ENCODE measurements at regions not wholly inside any gene's neighbourhood (a gene's known extent, or its start where the extent isn't known, plus 50 kb on each side); places are given as distances from the start of the nearest gene placed in this dataset.

DNA sequence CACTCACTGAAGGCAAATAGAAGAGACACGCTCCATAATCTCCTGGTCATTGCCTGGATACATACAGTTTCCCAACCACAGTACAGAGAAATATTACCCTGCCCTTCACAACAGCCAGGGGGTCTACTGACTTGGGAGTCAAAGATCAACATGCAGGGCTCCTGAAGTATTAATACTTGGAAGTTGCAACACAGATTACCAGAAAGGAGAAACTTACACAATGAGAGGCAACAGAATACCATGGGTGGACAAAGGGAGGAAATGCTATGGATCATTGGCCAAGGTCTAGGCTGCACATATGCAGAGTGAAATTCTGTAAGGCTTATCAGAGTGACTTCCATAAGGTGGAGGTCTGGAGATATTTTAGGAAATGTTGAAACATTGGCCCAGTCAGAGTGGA lies 267.9 kb upstream of the FAT3 start:
- DNase-seq (ENCODE audit: low spot score) = no peak

DNA sequence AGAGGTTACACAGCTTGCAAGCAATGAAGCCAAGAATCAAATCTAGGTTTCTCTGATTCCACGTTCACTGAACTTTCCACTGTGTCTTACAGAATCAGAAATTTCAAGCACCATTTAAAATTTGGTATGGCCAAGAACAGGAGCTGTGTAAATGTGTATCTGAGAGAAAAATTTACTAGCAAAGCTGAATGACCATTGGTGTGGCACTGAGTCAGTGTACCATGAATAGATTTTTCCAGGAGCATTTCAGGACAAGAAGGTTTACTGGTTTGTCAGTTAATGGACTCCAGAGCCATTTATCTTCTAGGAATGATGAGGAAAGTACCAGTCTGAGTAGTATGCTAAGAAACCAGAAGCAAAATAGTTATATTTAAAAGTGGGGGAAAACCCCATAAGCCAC lies 269.4 kb upstream of the FAT3 start:
- DNase-seq (ENCODE audit: low spot score) = peak; percentile 19

GRCh38 chr11:91952056-91952455 lies 272.6 kb upstream of the FAT3 start:
- DNase-seq (ENCODE audit: low spot score) = no peak

- DNase-seq (ENCODE audit: low spot score) = peak; percentile 15
These were observed 277.3 kb upstream of the FAT3 start for GRCh38 chr11:91947215-91947820.

DNA sequence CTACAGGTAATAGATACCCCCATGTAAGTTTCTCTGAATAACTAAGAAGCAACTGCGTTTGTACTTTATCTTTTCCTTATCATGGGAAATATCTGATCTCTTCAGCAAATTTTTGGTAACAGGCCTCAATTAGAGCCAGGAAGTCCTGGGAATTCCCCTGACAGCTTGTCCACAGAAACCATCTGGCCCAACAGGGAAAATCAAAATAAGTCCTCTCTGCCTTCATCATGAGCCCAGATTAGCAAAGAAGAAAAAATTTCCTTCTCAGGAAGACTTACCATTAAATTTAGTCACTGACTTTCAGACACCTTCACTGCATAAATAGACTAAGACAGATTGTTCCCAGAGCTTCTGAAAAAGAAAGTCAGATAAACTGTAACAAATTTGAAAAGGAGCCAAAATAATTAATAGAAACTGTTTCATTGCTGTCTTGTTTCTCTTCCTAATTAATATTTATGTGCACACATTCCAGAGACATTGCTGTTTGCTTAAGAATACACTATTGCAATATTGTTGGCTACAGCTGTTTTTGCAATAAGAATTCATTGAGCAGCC lies 278.1 kb upstream of the FAT3 start:
- DNase-seq (ENCODE audit: low spot score) = no peak

- DNase-seq (ENCODE audit: low spot score) = no peak
These were observed 289.5 kb upstream of the FAT3 start for GRCh38 chr11:91935120-91935519.

- DNase-seq (ENCODE audit: low spot score) = no peak
These were observed 292.3 kb upstream of the FAT3 start for GRCh38 chr11:91932151-91932821.

DNA sequence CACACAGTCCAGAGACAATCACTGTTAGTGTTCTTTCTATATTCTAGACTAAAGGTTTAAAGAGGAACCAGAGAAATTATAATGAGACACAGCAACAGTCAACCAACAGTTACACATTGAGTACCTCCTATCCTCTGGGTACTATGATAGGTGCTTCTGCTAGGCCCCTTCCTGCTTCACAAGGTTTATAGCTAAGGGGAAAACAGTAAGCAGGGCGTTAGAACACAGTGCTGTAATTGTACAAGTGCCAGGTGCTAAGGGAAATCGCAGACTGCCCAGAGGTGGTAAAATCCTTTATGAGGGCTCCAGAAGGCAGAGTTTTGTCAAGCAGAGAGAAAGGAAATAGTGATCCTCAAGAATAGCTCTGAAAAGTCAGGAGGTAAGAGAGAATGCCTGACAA lies 297.2 kb upstream of the FAT3 start:
- no peak for DNase-seq (ENCODE audit: low spot score)

GRCh38 chr11:91926965-91927364 lies 297.7 kb upstream of the FAT3 start:
- DNase-seq (ENCODE audit: low spot score) = peak; percentile 46

- no peak for DNase-seq (ENCODE audit: low spot score)
These were observed 301.8 kb upstream of the FAT3 start for GRCh38 chr11:91922846-91923245.

- no peak for DNase-seq (ENCODE audit: low spot score)
These were observed 302.6 kb upstream of the FAT3 start for GRCh38 chr11:91921974-91922373.

- DNase-seq (ENCODE audit: low spot score) = no peak
These were observed 311.2 kb upstream of the FAT3 start for GRCh38 chr11:91913407-91913806.

DNA sequence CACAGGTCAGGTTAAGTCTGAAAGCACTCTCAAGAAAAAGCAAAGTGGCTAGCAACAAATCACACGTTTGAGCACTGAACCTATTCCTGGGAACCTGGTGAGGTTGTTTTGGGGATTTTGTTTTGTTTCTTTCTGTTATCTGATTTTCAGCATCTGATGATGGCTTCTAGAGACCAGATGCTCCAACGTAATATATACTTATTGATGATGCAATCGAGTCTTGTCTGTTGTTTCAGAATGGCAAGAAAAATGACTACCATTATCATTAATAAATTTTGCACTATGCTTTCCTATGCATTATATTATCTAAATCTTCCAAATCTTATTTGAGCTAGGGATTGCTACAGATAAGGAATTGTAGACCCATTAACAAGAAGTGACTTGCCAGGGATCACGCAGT lies 312.3 kb upstream of the FAT3 start:
- DNase-seq (ENCODE audit: low spot score) = no peak

GRCh38 chr11:91906871-91907624 lies 317.6 kb upstream of the FAT3 start:
- DNase-seq (ENCODE audit: low spot score) = no peak

DNA sequence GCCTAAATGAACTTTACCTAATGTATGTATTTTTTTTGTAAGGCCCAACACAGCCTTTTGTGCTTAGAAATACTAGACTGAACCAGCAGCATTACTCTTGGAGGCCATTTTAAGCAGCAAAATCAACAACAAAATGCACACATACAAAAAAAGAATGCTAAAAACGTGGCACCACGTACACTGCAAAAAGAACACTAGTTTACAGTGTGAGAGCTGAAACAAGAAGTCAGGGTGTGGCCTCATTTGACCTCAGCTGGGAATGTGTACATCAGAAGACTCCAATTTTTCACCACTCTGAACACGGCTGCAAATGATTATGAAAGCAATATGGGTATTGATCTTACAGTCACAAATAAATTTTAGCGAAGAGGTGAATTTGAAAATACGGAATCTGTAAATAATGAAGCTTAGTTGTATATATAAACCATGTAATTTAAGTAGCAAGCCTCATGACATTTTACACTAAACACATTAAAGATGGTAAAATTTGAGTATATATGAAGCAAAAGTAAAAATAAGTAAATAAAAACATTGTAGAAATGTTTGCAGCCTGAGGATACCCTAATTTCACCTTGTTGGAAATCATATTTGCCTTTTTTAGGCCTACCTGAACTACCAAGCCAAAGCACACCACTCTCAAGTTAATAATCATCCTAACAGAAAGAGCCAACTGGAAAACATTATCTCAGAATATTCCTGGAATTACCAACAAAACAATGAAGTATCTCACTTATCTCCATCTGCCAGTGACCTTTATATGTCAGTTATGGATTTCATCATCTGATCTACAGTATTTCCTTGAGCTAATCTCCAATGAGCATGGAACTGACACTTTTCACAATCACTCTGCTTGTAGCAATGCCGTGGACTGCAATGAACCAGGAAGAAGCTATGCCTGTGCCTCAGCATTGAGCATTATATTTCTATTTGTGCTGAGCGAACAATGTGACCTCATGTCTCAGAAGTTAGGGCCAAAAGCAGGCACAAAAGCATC lies 319.5 kb upstream of the FAT3 start:
- DNase-seq (ENCODE audit: low spot score) = no peak

GRCh38 chr11:91902312-91902711 lies 322.3 kb upstream of the FAT3 start:
- no peak for DNase-seq (ENCODE audit: low spot score)

- no peak for DNase-seq (ENCODE audit: low spot score)
These were observed 344.0 kb upstream of the FAT3 start for GRCh38 chr11:91880660-91881059.

GRCh38 chr11:91876746-91877145 lies 347.9 kb upstream of the FAT3 start:
- DNase-seq (ENCODE audit: low spot score) = no peak

DNA sequence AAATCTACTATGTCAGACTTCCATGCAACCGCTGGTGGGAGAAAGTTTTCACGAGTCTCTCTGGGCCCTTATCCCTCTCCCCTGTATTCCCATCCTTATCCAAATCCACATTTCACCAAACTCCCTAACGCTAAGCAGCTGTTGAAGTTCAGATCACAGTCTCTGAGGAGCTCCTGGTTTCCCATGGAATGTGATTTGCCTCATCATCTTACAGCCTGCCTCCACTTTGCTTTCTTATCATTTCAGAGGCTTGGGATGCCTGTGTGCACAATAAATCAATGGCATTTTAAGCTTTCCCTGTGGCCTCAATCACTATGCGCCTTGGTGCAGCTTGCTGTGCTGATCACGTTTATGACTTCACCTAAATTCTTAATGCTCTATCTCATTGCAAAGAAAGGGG lies 352.4 kb upstream of the FAT3 start:
- peak; percentile 64 for DNase-seq (ENCODE audit: low spot score)

DNA sequence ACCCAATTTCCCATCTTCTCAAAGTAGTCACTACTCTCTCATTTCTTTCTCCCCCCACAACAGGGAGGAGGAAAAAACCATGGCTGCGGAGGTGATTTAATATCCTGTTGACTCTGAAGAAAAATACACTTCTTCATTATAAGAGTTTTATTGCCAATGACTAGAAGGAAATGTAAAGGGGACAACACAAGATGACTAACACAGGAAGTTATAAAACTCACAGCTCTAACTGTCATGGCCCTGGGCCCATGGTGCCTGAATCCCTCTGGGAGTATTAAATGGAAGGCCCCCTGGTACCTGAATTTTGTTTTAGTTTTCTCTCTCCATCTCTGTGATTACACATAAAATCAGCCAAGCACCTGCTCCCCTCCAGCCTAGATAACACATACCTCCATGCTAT lies 352.8 kb upstream of the FAT3 start:
- DNase-seq (ENCODE audit: low spot score) = no peak

DNA sequence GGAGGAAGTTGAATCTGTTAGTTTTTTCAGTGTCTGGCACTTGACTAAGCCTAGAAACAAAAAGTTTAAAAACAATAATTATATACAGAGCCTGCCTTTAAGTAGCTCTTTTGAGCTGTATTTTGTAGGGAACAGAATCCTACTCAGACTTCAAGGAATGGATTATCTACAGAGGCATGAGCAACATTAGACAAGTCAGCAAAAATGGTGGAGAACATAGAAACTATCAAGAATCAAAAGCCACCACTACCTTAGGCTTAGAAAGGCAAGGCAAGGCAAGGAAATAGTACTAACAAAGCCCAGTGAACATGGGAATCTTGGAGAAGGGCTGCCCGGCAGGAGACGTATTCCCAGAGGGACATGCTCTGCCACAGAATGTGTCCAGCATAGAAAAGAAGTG lies 353.6 kb upstream of the FAT3 start:
- no peak for DNase-seq (ENCODE audit: low spot score)

DNA sequence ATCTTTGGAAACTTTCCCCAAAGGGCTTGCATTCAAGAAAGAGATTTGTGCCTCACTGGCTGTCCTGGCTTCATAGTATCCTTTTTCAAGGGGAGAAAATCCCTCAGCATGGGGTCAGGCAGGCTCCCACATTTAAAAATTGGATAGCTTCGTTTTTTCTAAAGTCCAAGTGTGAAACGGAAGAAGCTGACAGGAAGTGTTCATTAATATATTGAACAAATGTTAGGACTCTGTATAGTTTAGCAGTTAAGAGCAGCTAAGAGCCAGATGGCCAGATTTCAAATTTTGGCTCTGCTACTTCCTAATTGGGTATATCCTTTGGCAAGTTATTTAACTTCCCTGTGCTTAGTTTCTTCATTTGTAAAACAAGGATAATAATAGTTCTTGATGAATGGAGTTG lies 354.9 kb upstream of the FAT3 start:
- DNase-seq (ENCODE audit: low spot score) = no peak
